ENCODE measurements at regions not wholly inside any gene's neighbourhood (a gene's known extent, or its start where the extent isn't known, plus 50 kb on each side); places are given as distances from the start of the nearest gene placed in this dataset.

DNA sequence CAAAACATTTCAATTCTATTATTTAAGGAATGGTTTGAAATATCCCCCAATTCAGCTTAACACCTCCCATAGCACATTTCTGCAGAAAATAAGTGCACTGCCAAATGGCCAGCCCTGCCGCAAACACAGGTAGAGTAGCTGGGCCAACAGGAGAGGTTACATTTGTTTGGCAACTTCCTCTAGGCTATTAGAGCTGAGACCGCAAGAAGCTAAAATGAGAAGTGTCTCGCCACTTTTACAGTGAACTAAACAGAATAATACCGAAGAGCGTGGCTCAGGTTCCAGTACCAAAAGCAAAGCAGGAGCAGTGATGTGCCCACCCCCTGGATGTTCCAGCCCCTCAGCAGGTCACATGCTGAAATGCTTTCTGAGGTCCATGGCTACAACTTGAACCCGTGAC, 154.5 kb upstream of the PKN2 start:
- Mint-ChIP-seq H3K9me3 (no peaks in the 10 kb centered on the region), H3K27ac (no peak overlapping the region), H3K27me3 (no peaks in the 10 kb centered on the region), H3K4me3 (no peak overlapping the region), H3K4me1 (no peaks in the 10 kb centered on the region), H3K36me3 (ENCODE audit: low read depth) (no peaks in the 10 kb centered on the region)
- DNase-seq (no peak), ATAC-seq (no peak)

DNA sequence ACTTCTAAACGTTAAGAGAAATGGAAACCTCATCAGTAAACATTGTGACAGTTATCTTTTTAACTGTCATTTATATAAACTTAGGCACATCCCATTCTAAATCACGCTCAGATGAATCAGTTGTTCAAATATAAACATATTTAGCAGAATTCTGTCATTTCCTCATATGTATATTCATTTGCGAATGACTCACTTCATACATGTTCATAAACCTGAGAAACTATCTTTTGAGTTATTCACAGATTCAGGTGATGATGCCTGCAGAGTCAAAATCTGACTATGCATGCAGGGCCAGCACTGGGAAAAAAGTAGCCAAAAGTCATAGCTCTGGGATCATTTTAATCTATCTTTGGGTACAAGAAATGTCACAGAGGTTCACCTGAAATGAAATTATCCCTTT, 153.8 kb upstream of the PKN2 start:
- H3K4me1 Mint-ChIP-seq, result no peaks in the 10 kb centered on the region
- H3K27ac Mint-ChIP-seq, result no peak overlapping the region
- no peak for DNase-seq
- no peak overlapping the region for H3K4me3 Mint-ChIP-seq
- H3K36me3 Mint-ChIP-seq (ENCODE audit: low read depth), result no peaks in the 10 kb centered on the region
- no peak for ATAC-seq
- no peaks in the 10 kb centered on the region for H3K9me3 Mint-ChIP-seq
- no peaks in the 10 kb centered on the region for H3K27me3 Mint-ChIP-seq

DNA sequence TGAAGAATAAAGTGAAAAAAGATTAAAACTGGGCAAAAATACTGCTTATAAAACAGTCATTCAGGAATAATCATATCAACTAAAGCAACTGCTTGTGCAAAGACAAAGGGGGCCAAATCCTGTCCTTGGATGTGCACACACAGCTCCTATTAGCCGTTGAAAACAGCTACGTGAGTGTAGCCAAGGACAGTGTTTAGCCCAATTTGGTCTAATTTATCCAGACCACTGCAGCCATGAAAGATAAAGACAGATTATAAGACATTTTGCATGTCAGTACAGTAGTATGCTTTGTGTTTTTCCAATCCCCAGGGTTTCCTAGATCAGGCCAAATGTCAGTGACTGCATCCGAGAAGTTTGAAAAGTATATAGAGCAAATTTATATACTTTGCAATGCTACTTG, 146.3 kb upstream of the PKN2 start:
- no peak for ATAC-seq
- H3K9me3 Mint-ChIP-seq, result no peaks in the 10 kb centered on the region
- H3K27me3 Mint-ChIP-seq, result peaks cover 4% of the 10 kb centered on the region
- no peaks in the 10 kb centered on the region for H3K36me3 Mint-ChIP-seq (ENCODE audit: low read depth)
- DNase-seq, result no peak
- H3K27ac Mint-ChIP-seq, result no peak overlapping the region
- no peaks in the 10 kb centered on the region for H3K4me1 Mint-ChIP-seq
- no peak overlapping the region for H3K4me3 Mint-ChIP-seq

- ATAC-seq (no peak), DNase-seq (no peak)
- no peaks in the 10 kb centered on the region for H3K9me3 Mint-ChIP-seq
- H3K4me3 Mint-ChIP-seq, result no peak overlapping the region
- no peak overlapping the region for H3K27ac Mint-ChIP-seq
- no peaks in the 10 kb centered on the region for H3K4me1 Mint-ChIP-seq
- H3K27me3 Mint-ChIP-seq, result peaks cover 4% of the 10 kb centered on the region
- no peaks in the 10 kb centered on the region for H3K36me3 Mint-ChIP-seq (ENCODE audit: low read depth)
These were observed 145.7 kb upstream of the PKN2 start for GRCh38 chr1:88538222-88538899.

- Mint-ChIP-seq H3K36me3 (ENCODE audit: low read depth) (no peaks in the 10 kb centered on the region), H3K4me3 (no peak overlapping the region), H3K4me1 (no peaks in the 10 kb centered on the region), H3K27ac (no peak overlapping the region), H3K27me3 (peaks cover 7% of the 10 kb centered on the region), H3K9me3 (no peaks in the 10 kb centered on the region)
- DNase-seq (no peak), ATAC-seq (no peak)
These were observed 143.8 kb upstream of the PKN2 start for GRCh38 chr1:88540255-88540654.

GRCh38 chr1:88541596-88541995, 142.5 kb upstream of the PKN2 start:
- Mint-ChIP-seq H3K27me3 (peaks cover 7% of the 10 kb centered on the region), H3K36me3 (ENCODE audit: low read depth) (no peaks in the 10 kb centered on the region), H3K4me1 (no peaks in the 10 kb centered on the region), H3K4me3 (no peak overlapping the region), H3K9me3 (no peaks in the 10 kb centered on the region), H3K27ac (no peak overlapping the region)
- DNase-seq, result no peak
- no peak for ATAC-seq

DNA sequence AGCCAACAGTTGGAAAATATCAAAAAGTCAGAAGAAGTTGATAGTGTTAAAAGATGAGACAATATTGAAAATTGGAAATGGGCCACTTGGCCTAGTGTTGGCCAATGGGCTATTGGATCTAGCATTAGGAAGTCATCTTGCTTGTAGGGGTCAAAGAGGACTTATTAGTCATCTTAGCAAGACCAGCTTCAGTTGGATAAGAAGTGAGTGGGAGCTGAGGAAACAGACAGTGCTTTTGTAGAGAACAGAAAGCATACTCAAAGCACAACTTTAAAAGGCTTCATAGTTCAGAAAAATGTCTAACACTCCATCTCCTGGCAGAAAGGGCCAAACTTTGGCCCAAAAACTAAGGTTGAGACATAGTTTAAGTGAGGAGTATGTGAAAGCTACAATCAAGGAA, 139.9 kb upstream of the PKN2 start:
- Mint-ChIP-seq H3K27me3 (peaks cover 5% of the 10 kb centered on the region), H3K36me3 (ENCODE audit: low read depth) (no peaks in the 10 kb centered on the region), H3K27ac (no peak overlapping the region), H3K4me1 (no peaks in the 10 kb centered on the region), H3K9me3 (no peaks in the 10 kb centered on the region), H3K4me3 (no peak overlapping the region)
- DNase-seq, result no peak
- ATAC-seq, result no peak

GRCh38 chr1:88549536-88549935, 134.5 kb upstream of the PKN2 start:
- no peak overlapping the region for H3K4me3 Mint-ChIP-seq
- no peak overlapping the region for H3K27ac Mint-ChIP-seq
- H3K36me3 Mint-ChIP-seq (ENCODE audit: low read depth), result no peaks in the 10 kb centered on the region
- ATAC-seq, result no peak
- no peaks in the 10 kb centered on the region for H3K9me3 Mint-ChIP-seq
- H3K27me3 Mint-ChIP-seq, result peaks cover 2% of the 10 kb centered on the region
- DNase-seq, result no peak
- H3K4me1 Mint-ChIP-seq, result no peaks in the 10 kb centered on the region

DNA sequence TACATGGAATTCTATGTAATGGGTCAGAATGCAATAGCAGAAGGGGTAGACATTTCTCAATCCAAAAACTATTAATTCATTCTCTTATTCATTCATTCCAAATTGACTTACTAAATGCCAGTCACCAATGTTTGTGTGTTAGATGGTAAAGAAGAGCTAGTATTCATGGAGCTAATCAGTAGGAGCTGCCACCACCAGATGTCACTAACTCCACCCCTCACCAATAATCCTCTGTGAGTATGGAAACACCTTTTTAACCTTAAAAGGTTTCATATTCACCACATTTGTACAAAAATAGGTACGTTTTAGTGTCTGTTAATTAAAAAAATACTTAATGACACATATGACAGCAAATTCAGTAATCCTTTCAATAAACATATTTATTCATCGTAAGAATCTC, 131.8 kb upstream of the PKN2 start:
- no peaks in the 10 kb centered on the region for H3K36me3 Mint-ChIP-seq (ENCODE audit: low read depth)
- H3K9me3 Mint-ChIP-seq, result no peaks in the 10 kb centered on the region
- H3K4me3 Mint-ChIP-seq, result no peak overlapping the region
- DNase-seq (no peak), ATAC-seq (no peak)
- no peaks in the 10 kb centered on the region for H3K4me1 Mint-ChIP-seq
- H3K27me3 Mint-ChIP-seq, result no peaks in the 10 kb centered on the region
- no peak overlapping the region for H3K27ac Mint-ChIP-seq

DNA sequence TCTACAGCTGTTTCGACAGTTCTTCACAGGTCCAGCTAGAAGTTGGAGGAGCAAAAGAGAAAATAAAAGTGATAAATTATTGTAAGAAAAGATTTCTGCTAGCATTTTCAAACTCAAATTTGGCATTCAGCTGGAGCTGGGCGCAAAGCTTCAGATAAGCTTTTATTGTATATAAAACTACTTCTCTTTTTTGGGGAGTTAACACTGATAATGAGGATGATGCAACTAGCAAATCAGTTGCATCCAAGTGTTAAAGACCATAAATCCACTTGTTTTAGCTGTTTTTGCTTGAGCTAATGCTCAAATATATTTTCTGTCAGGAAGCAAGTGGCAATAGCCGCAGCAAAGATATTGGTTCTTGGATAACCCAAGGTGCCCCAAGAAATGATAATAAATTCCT, 127.1 kb upstream of the PKN2 start:
- Mint-ChIP-seq H3K27me3 (no peaks in the 10 kb centered on the region), H3K36me3 (ENCODE audit: low read depth) (no peaks in the 10 kb centered on the region), H3K4me3 (no peak overlapping the region), H3K9me3 (no peaks in the 10 kb centered on the region), H3K4me1 (no peaks in the 10 kb centered on the region), H3K27ac (no peak overlapping the region)
- ATAC-seq (no peak), DNase-seq (no peak)

- ATAC-seq, result no peak
- Mint-ChIP-seq H3K4me3 (no peak overlapping the region), H3K27ac (no peak overlapping the region), H3K27me3 (no peaks in the 10 kb centered on the region), H3K36me3 (ENCODE audit: low read depth) (no peaks in the 10 kb centered on the region), H3K9me3 (no peaks in the 10 kb centered on the region), H3K4me1 (no peaks in the 10 kb centered on the region)
- DNase-seq, result no peak
These were observed 123.5 kb upstream of the PKN2 start for GRCh38 chr1:88560621-88561020.

DNA sequence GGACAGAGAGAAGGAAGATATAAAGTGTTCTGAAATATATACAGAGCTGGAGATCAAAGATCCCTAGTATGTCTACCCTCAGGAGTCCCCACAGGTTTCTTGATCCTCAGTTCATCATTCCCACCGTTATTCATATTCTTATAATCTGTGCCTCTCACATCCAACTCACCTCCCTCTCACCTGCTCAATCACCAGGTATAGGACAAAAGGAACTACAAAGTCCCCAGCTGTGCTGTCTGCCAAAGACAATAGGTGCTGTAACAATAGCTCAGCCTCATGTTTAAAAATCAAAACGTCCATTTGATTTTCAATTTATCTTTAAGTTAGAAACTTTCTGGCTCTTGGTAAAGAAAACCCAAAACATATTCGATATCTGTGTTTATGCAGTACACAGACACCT, 121.1 kb upstream of the PKN2 start:
- H3K27ac Mint-ChIP-seq, result no peak overlapping the region
- H3K9me3 Mint-ChIP-seq, result no peaks in the 10 kb centered on the region
- ATAC-seq (no peak), DNase-seq (no peak)
- no peaks in the 10 kb centered on the region for H3K27me3 Mint-ChIP-seq
- no peaks in the 10 kb centered on the region for H3K4me1 Mint-ChIP-seq
- no peaks in the 10 kb centered on the region for H3K36me3 Mint-ChIP-seq (ENCODE audit: low read depth)
- no peak overlapping the region for H3K4me3 Mint-ChIP-seq

DNA sequence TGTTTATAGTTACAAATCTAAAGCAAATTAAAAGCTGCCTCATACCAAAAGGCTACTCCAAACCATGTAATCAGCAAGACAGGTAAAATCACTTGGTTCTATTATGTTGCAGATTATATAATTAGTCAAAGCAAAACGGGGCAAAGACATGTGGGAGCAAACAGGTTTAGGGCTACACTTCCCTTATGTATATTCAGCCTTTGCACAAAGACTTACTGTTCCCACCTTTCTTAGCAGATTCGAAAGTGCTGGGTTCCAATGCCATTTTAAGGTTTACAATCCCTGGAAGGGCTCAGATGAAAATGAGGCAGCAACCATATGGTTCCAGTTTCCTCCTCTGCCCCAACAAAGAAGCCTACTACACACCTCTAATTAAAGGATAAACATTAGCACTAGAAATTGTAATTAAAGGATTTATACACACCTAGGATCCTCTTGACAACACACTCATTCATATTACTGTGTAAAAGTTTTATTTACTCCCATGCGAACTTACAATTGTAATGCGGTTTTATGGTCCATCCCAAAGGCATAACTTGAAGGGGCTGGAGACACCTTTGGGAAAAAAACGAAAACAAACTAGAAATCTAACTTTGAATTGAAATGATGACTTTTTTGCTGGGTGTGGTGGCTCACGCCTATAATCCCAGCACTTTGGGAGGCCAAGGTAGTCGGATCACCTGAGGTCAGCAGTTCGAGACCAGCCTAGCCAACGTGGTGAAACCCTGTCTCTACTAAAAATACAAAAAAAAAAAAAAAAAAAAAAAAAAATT, 117.3 kb upstream of the PKN2 start:
- ATAC-seq (no peak), DNase-seq (no peak)
- H3K36me3 Mint-ChIP-seq (ENCODE audit: low read depth), result no peaks in the 10 kb centered on the region
- H3K4me1 Mint-ChIP-seq, result no peaks in the 10 kb centered on the region
- H3K9me3 Mint-ChIP-seq, result no peaks in the 10 kb centered on the region
- no peak overlapping the region for H3K4me3 Mint-ChIP-seq
- H3K27ac Mint-ChIP-seq, result no peak overlapping the region
- H3K27me3 Mint-ChIP-seq, result no peaks in the 10 kb centered on the region

GRCh38 chr1:88571506-88571905, 112.6 kb upstream of the PKN2 start:
- Mint-ChIP-seq H3K4me3 (no peak overlapping the region), H3K36me3 (ENCODE audit: low read depth) (no peaks in the 10 kb centered on the region), H3K9me3 (no peaks in the 10 kb centered on the region), H3K27me3 (peaks cover 2% of the 10 kb centered on the region), H3K27ac (no peak overlapping the region), H3K4me1 (no peaks in the 10 kb centered on the region)
- no peak for DNase-seq
- no peak for ATAC-seq

DNA sequence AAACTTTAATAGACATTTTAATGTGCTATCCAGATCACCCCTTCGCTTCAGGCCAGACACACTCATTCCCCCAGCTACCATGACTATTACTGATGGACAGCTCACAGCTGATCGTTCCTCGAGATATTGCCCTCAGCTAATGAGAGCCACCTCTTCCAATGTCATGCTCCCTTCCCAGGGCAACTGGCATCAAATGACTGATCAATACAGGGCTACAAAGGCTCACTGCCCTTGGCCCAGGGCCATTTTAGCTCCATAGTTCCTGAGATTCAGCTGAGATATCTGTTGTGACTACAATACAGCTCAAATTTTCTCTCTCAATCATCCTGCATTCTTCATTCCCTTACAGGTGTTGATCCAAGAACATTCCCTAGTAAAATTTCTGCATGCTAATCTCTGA, 104.5 kb upstream of the PKN2 start:
- Mint-ChIP-seq H3K4me3 (no peak overlapping the region), H3K27ac (no peak overlapping the region), H3K9me3 (no peaks in the 10 kb centered on the region), H3K27me3 (peaks cover 6% of the 10 kb centered on the region), H3K4me1 (no peaks in the 10 kb centered on the region), H3K36me3 (ENCODE audit: low read depth) (no peaks in the 10 kb centered on the region)
- DNase-seq (no peak), ATAC-seq (no peak)

Measured in activated naive CD8-positive, alpha-beta T cell treated with anti-CD3 and anti-CD28 coated beads, Interleukin-2, amount 50 U/mL, for 24 hours (primary cell).